ENCODE measurements at regions not wholly inside any gene's neighbourhood (a gene's known extent, or its start where the extent isn't known, plus 50 kb on each side); places are given as distances from the start of the nearest gene placed in this dataset.

- H3K27me3 Mint-ChIP-seq (ENCODE audit: low read depth): no peaks in the 10 kb centered on the region
- H3K4me3 Mint-ChIP-seq (ENCODE audit: unreplicated experiment): no peak overlapping the region
- peaks cover 27% of the 10 kb centered on the region for H3K4me1 Mint-ChIP-seq (ENCODE audit: low read depth)
- peaks cover 2% of the 10 kb centered on the region for H3K9me3 Mint-ChIP-seq (ENCODE audit: low read depth)
- no peak for DNase-seq (ENCODE audit: low spot score)
- H3K36me3 Mint-ChIP-seq (ENCODE audit: low read depth): no peaks in the 10 kb centered on the region
- H3K27ac Mint-ChIP-seq (ENCODE audit: unreplicated experiment): no peak overlapping the region
- no peak for TF ChIP-seq CTCF (IDR thresholded peaks at IDR 0.05)
Observed at GRCh38 chr12:93079271-93079670, 150.2 kb upstream of the EEA1 start.

GRCh38 chr12:93079976-93080375, 150.9 kb upstream of the EEA1 start:
- Mint-ChIP-seq H3K9me3 (ENCODE audit: low read depth) (peaks cover 2% of the 10 kb centered on the region), H3K4me1 (ENCODE audit: low read depth) (peaks cover 27% of the 10 kb centered on the region), H3K27ac (ENCODE audit: unreplicated experiment) (peak overlapping the region; percentile 18), H3K27me3 (ENCODE audit: low read depth) (no peaks in the 10 kb centered on the region), H3K36me3 (ENCODE audit: low read depth) (no peaks in the 10 kb centered on the region), H3K4me3 (ENCODE audit: unreplicated experiment) (no peak overlapping the region)
- no peak for DNase-seq (ENCODE audit: low spot score)
- no peak for TF ChIP-seq CTCF (IDR thresholded peaks at IDR 0.05)

GRCh38 chr12:93080452-93080851, 151.4 kb upstream of the EEA1 start:
- no peaks in the 10 kb centered on the region for H3K27me3 Mint-ChIP-seq (ENCODE audit: low read depth)
- no peaks in the 10 kb centered on the region for H3K36me3 Mint-ChIP-seq (ENCODE audit: low read depth)
- TF ChIP-seq CTCF (IDR thresholded peaks at IDR 0.05): no peak
- H3K27ac Mint-ChIP-seq (ENCODE audit: unreplicated experiment): peak overlapping the region; percentile 92
- H3K4me1 Mint-ChIP-seq (ENCODE audit: low read depth): peaks cover 30% of the 10 kb centered on the region
- DNase-seq (ENCODE audit: low spot score): no peak
- H3K4me3 Mint-ChIP-seq (ENCODE audit: unreplicated experiment): peak overlapping the region; percentile 12
- H3K9me3 Mint-ChIP-seq (ENCODE audit: low read depth): peaks cover 2% of the 10 kb centered on the region

GRCh38 chr12:93080994-93081809, 152.1 kb upstream of the EEA1 start:
- Mint-ChIP-seq H3K36me3 (ENCODE audit: low read depth) (no peaks in the 10 kb centered on the region), H3K4me3 (ENCODE audit: unreplicated experiment) (peak overlapping the region; percentile 12), H3K9me3 (ENCODE audit: low read depth) (peaks cover 2% of the 10 kb centered on the region), H3K27ac (ENCODE audit: unreplicated experiment) (peak overlapping the region; percentile 92), H3K27me3 (ENCODE audit: low read depth) (no peaks in the 10 kb centered on the region), H3K4me1 (ENCODE audit: low read depth) (peaks cover 30% of the 10 kb centered on the region)
- DNase-seq (ENCODE audit: low spot score): no peak
- no peak for TF ChIP-seq CTCF (IDR thresholded peaks at IDR 0.05)

- Mint-ChIP-seq H3K36me3 (ENCODE audit: low read depth) (peaks cover 1% of the 10 kb centered on the region), H3K27me3 (ENCODE audit: low read depth) (no peaks in the 10 kb centered on the region), H3K4me3 (ENCODE audit: unreplicated experiment) (no peak overlapping the region), H3K27ac (ENCODE audit: unreplicated experiment) (peak overlapping the region; percentile 64), H3K9me3 (ENCODE audit: low read depth) (peaks cover 7% of the 10 kb centered on the region), H3K4me1 (ENCODE audit: low read depth) (peaks cover 30% of the 10 kb centered on the region)
- DNase-seq (ENCODE audit: low spot score): no peak
- no peak for TF ChIP-seq CTCF (IDR thresholded peaks at IDR 0.05)
Observed at GRCh38 chr12:93081810-93082165, 152.7 kb upstream of the EEA1 start.
